22Rv1 (cell line): ENCODE measurements at regions not wholly inside any gene's neighbourhood (a gene's known extent, or its start where the extent isn't known, plus 50 kb on each side); places are given as distances from the start of the nearest gene placed in this dataset.

Source experiments
- H3K27ac ChIP-seq: fragments of 450-650 bp; 2 replicates; pipeline ENCODE4 v1.5.1; 2017
- CTCF ChIP-seq: fragments of 450-650 bp; IDR thresholded peaks from 2 replicates; pipeline ENCODE4 v1.5.1; 2017; ENCODE audit warnings: mild to moderate bottlenecking
- ZFX ChIP-seq: fragments of 450-650 bp; IDR thresholded peaks from 2 replicates; pipeline ENCODE4 v1.6.1; 2017; ENCODE audit warnings: antibody characterized with exemption, borderline replicate concordance

GRCh38 chr6:97865612-97866011 is 582.6 kb upstream of the MMS22L start:
- H3K27ac ChIP-seq = no peak overlapping the region
- TF ChIP-seq CTCF (no peak), ZFX (no peak)

GRCh38 chr6:97866616-97867015 is 583.6 kb upstream of the MMS22L start:
- no peak overlapping the region for H3K27ac ChIP-seq

GRCh38 chr6:97867177-97867576 is 584.2 kb upstream of the MMS22L start:
- TF ChIP-seq ZFX = no peak
- TF ChIP-seq CTCF = no peak
- no peak overlapping the region for H3K27ac ChIP-seq

More at GRCh38 chr6:97866616-97867015, 583.6 kb upstream of the MMS22L start:
- TF ChIP-seq CTCF = no peak
- no peak for TF ChIP-seq ZFX

- no peak for TF ChIP-seq ZFX
- no peak for TF ChIP-seq CTCF
These were observed 587.3 kb upstream of the MMS22L start for GRCh38 chr6:97870273-97870672.

GRCh38 chr6:97876711-97877110 is 593.7 kb upstream of the MMS22L start:
- H3K27ac ChIP-seq = no peak overlapping the region
- TF ChIP-seq CTCF (no peak), ZFX (no peak)

More at GRCh38 chr6:97870273-97870672, 587.3 kb upstream of the MMS22L start:
- H3K27ac ChIP-seq = no peak overlapping the region

GRCh38 chr6:97882755-97883154 is 599.7 kb upstream of the MMS22L start:
- H3K27ac ChIP-seq = no peak overlapping the region
- TF ChIP-seq CTCF = no peak
- no peak for TF ChIP-seq ZFX

- no peak overlapping the region for H3K27ac ChIP-seq
- TF ChIP-seq CTCF (no peak), ZFX (no peak)
These were observed 602.3 kb upstream of the MMS22L start for GRCh38 chr6:97885325-97885724.
